DMS114 treated with DMSO at 0.1 percent for 48 hours (cell line): ENCODE measurements at regions not wholly inside any gene's neighbourhood (a gene's known extent, or its start where the extent isn't known, plus 50 kb on each side); places are given as distances from the start of the nearest gene placed in this dataset.
"Not testable (repeated sequence)": the region's sequence is repeated elsewhere in the genome, so short reads cannot be mapped to it uniquely, and the experiment has no call there.

Source experiments
- DNase-seq: peaks from one replicate; lab custom pipeline; 2025; ENCODE audit not compliant: unreplicated experiment; lab: John Stamatoyannopoulos, UW

- peak; percentile 38 for DNase-seq
Measured at GRCh38 chr5:36739751-36740221, 133.4 kb downstream of the SLC1A3 start.

- no peak for DNase-seq
Measured at GRCh38 chr5:36740259-36740898, 134.0 kb downstream of the SLC1A3 start.

- DNase-seq: no peak
Measured at GRCh38 chr5:36741128-36741527, 134.7 kb downstream of the SLC1A3 start.

- peak; percentile 80 for DNase-seq
Measured at GRCh38 chr5:36743891-36744772, 132.4 kb upstream of the NIPBL start.

GRCh38 chr5:36744773-36745589 is 131.6 kb upstream of the NIPBL start:
- DNase-seq: peak; percentile 31

- DNase-seq: not testable (repeated sequence)
Measured at GRCh38 chr5:36747794-36748193, 128.8 kb upstream of the NIPBL start.

- DNase-seq: no peak
Measured at GRCh38 chr5:36751886-36752285, 124.7 kb upstream of the NIPBL start.

- DNase-seq: no peak
Measured at GRCh38 chr5:36755342-36755741, 121.2 kb upstream of the NIPBL start.

- no peak for DNase-seq
Measured at GRCh38 chr5:36755920-36756488, 120.6 kb upstream of the NIPBL start.

- no peak for DNase-seq
Measured at GRCh38 chr5:36756848-36757247, 119.7 kb upstream of the NIPBL start.

- DNase-seq: no peak
Measured at GRCh38 chr5:36759117-36759516, 117.5 kb upstream of the NIPBL start.

- DNase-seq: no peak
Measured at GRCh38 chr5:36763454-36763853, 113.1 kb upstream of the NIPBL start.

GRCh38 chr5:36765876-36766275 is 110.7 kb upstream of the NIPBL start:
- DNase-seq: no peak

- DNase-seq: no peak
Measured at GRCh38 chr5:36766981-36767380, 109.6 kb upstream of the NIPBL start.

GRCh38 chr5:36768450-36768849 is 108.1 kb upstream of the NIPBL start:
- DNase-seq: no peak

GRCh38 chr5:36769129-36769770 is 107.3 kb upstream of the NIPBL start:
- no peak for DNase-seq

GRCh38 chr5:36770125-36770524 is 106.4 kb upstream of the NIPBL start:
- no peak for DNase-seq

- DNase-seq: no peak
Measured at GRCh38 chr5:36772276-36773140, 104.1 kb upstream of the NIPBL start.

GRCh38 chr5:36777105-36777757 is 99.3 kb upstream of the NIPBL start:
- DNase-seq: peak; percentile 6
